GM19324 (cell line): ENCODE measurements at regions not wholly inside any gene's neighbourhood (a gene's known extent, or its start where the extent isn't known, plus 50 kb on each side); places are given as distances from the start of the nearest gene placed in this dataset.

Source experiments
- ATAC-seq: cut with Tn5 transposase; IDR thresholded peaks from one replicate; pipeline ENCODE4 v1.9.1; 2021; ENCODE audit warnings: mild to moderate bottlenecking, moderate library complexity; ENCODE audit not compliant: unreplicated experiment, low FRiP score

DNA sequence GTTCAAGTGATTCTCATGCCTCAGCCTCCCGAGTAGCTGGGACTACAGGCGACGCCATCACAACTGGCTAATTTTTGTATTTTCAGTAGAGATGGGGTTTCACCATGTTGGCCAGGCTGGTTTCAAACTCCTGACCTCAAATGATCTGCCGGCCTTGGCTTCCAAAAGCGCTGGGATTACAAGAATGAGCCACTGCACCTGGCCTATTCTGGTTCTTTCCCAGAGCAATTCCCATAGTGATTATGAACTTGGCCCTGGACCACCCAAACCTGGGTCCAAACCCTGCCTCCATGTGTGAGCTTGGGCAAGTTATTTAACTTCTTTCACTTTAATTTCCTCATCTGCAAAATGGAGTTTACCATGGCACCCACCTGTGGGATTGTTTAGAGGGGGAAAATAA lies 61.5 kb upstream of the HEPHL1 start:
- no peak for ATAC-seq

DNA sequence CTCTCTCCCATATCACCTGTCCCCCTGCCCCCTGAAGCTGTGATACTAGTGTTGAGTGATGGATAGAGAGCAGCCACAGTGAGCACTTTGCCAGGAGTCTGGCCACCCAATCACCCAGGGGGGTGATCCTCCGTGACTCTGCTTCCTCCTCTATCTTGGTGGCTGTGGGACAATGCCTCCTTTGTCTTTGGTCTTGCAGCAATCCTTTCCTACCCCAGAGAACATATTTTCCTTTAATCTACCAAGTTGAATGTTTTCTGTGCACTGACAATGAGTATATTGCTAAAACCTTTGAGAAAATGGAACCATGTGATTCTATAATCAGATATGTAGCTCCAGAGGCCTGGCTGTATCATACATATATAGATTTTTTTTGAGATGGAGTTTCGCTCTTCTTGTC lies 58.1 kb upstream of the HEPHL1 start:
- ATAC-seq: no peak

DNA sequence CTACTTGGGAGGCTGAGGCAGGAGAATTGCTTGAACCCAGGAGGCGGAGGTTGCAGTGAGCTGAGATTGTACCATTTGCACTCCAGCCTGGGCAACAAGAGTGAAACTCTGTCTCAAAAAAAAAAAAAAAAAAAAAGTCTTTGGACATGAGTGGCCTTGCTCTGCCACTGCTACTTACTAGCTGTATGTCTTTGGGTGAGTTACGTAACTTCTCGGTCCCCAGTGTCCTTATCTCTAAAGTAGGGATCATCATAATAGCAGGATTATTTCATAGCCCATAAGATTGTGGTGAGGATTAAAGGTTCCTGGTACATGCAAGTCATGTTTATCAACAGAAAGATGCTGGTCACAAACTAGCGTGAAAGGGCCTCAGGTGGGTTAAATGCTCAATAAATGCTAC lies 53.9 kb upstream of the HEPHL1 start:
- no peak for ATAC-seq

DNA sequence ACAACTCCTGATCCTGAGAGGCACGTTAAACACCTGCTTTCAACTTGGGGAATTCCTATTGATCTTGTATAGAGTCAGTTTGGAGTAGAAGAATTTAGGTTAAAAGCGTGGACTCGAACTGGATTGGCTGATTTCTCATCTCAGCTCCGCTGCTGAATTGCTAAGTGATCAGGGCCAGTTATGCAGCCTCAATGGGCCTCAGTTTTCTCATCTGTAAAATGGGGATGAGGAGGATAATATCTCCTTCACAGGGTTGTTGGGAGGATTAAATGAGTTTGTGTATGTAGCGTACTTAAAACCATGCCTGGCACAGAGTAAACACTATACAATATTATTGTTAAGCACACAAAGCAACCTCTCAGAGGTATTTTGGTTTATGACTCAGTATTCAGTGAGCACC lies 53.2 kb upstream of the HEPHL1 start:
- ATAC-seq: no peak

DNA sequence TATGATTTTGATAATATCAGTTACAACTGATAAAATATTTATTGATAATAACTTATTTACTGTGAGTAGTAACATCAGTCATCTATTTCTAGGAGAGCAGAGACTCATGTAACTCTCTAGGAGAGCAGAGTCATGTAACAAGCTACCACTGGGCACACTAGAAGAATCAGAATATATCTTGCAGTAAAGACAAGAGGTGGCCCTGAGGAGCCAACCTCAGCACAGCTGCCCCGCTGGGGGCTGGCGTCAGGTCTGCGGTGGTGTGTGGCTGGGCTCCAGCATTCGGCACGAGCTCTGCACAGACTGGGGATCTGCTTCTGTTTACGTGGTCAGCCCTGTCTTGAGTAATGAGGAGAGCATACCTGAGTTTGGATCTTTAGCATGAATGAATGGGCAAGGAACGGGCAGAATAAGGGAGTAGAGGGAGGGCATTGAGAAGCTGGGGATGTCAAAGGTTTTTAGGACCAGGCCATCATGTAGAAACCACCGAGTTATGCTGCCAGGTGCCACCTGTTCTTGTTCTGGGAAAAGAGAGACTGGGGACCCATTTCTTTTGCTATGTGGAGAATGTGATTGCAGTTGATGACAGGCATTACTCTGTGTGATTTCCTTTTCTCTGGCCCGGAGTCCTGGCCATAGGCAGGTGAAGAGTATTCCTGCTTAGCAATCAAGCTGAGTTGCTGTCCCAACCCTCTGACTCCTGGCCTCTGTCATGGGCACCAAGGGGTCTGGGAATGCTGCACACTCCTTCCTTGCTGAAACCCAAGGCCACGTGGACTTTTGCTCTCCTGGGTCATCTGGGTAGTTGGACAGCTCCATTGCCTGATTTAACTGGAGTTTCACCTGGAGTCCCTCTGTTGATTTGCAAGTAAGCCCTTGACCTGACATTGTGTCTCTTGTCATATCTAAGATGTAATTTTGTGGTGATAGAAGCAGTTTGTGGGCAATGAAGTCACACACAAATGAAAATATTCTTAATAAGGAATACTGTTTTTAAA lies 50.9 kb upstream of the HEPHL1 start:
- no peak for ATAC-seq
